Right kidney (tissue), 1 donor: ENCODE measurements at regions not wholly inside any gene's neighbourhood (a gene's known extent, or its start where the extent isn't known, plus 50 kb on each side); places are given as distances from the start of the nearest gene placed in this dataset.
"Not testable (repeated sequence)": the region's sequence is repeated elsewhere in the genome, so short reads cannot be mapped to it uniquely, and the experiment has no call there.

Experiments
- DNase-seq: peaks from one replicate; pipeline ENCODE4 v3.0.0-alpha.2; 2016

DNA sequence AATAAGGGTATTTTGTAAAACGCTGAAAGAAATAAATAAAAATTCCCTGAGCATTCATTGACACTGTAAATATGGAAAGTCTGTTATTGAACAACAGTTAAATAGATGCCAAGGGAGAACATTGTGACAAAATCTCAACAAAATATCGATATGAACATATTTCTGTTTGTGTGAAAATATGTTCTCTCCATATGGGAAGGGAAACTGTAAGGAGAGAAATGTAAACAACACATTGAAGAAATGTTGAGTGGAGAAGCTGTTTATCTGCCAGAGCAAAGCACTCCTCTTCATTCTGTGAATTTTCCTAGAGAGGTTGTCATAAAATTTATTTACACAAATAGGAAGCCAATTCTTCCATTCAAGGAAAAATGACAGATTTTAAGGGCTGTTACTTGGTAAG lies 57.1 kb upstream of the EOMES start:
- no peak for DNase-seq

DNA sequence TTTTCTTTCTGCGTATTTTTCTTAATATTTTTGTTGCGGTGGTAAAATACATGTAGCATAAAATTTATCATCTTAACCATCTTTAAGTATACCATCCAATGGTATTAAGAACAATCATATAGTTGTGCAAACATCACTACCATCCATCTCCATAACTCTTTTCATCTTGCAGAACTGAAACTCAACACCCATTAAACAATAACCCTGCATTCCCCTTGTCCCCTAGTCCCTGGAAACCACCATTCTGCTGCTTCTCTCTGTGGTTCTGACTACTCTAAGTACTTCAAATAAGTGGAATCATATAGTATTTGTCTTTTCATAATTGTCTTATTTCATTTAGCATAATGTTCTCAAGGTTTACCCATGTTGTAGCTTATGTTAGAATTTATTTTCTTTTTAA lies 67.3 kb upstream of the EOMES start:
- DNase-seq: no peak

DNA sequence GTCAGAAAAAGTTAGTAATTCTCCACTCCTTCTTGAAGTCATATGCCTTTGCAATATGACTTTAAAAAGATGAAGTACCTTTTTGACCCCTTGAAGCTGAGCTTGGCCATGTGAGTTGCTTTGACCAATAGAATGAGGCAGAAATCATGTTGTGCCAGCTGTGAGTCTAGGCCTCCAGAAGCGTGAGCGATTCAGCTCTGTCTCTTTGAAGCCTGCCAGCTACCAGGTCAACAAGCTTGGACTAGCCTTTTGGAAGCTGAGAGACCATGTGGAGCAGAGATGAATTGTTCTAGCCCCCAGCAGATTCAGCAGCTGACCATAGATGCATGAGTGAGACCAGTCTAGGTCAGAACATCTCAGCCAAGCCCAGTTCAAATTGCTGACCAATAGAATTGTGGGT lies 69.8 kb upstream of the EOMES start:
- no peak for DNase-seq

DNA sequence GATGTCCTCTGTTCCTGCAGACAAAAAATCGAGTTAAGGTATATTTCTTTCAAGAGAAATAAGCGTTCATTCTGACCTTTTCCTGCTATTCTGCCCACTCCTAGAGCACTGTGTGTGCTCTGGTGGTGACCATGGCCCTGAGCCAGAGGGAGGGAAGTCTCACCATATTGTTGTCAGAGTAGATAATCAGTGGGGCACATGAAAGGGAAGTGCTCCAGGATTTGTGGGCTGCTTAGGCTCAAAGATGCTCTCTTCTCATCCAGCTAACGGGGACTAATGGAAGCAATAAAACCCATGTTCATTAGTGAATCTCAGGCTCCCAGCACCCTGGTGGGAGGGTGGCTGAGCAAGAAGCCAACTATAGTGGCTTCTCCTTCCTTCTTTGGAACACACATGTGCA lies 70.7 kb upstream of the EOMES start:
- DNase-seq: no peak

DNA sequence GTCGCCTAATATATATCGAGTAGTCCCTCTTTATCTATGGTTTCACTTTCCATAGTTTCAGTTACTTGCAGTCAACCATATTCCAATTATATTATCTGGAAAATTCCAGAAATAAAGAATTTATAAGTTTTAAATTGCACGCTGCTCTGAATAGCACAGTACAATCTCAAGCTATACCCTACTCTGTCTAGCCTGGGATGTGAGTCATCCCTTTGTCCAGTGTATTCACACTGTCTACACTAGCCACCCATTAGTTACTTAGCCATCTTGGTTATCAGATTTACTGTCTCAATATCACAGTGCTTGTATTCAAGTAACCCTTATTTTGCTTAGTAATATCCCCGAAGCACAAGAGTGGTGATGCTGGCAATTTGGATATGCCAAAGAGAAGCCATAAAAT lies 72.1 kb upstream of the EOMES start:
- DNase-seq: no peak

DNA sequence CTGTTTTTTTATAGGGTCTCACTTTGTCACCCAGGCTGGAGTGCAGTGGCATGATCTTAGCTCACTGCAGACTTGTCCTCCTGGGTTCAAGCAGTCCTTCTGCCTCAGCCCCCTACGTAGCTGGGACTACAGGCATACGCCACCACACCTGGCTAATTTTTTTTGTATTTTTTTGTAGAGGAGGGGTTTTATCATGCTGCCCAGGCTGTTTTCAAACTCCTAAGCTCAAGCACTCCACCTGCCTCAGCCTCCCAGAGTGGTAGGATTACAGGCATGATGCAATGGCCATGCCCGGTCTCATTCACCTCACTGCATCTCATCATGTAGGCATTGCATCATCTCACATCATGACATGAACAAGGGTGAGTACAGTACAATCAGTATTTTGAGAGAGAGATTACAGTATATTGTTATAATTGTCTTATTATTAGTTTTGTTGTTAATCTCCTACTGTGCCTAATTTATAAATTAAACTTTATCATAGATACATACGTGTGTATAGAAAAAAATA lies 74.3 kb upstream of the EOMES start:
- no peak for DNase-seq

DNA sequence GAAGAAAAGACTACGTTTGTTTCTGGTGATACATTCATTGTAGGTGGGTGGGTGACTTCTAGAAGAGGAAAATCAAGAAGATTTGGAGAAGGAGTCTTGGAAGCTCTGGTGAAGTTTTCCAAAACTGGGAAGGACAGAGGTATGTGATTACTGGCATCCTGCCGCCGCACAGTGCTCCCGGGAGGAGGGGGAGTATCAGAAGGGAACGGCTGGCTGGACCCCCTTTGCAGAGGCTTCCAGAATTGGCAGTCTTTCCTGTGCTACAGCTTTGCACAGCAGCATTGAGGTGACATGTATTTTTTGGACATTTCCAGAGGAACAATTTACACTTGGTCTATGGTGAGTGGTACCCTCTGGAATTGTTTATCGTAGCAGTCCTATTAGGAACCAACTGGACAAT lies 75.7 kb upstream of the EOMES start:
- no peak for DNase-seq

DNA sequence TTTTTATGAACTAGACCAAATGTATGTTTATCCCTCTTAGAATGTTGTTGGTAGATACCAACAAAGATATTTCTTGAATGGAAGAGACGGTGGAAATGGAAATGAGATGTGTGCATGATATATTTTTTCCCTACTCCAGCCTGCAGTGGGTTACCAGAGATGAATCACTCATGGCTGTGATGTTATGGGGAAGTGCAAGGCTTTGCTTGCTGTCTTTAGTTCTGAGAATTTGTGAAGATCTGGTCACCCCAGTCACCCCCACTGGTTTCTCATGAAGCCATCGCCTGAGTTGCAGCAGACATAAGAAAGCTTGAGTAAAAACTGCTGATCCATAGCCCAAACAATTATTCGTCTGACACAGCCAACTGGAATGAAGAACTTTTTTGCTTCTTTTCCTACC lies 78.1 kb upstream of the EOMES start:
- no peak for DNase-seq

DNA sequence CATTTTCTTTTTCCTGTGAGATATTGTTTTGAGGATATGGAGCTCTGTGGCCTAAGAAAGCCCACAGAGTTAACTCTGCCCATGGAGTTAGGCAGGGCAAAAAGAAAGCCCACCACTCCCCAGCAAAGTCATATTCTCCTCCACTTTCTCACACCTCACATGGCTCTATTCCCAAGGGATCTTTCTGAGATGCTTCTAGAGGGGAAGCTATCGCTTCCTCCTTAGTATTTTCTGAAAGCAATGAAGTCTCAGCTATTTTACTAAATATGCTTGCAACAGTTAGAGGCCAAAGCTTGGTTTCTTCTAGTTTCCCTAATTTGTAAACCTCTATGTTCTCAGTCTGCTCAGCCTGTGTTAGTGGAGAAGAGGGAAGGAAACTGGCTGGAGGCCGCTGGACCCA lies 80.3 kb upstream of the EOMES start:
- no peak for DNase-seq

DNA sequence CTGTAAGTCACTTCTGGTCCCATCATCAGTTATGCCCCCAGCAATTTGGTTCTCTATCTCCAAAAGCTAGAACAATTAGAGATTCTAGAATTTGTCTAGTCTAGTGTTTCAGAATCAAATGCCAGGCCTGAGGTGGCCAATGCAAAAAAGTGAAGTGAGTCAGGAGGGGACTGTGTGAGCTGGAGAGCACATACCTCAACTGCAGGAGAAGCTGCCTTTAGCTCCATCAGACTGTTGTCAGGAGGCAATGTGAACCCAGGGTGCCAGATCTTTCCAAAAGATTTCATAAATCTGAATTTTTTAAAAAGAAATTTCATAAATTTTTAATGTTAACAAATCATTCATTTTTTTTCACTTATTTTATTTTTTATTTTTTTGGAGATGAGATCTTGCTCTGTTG lies 80.7 kb upstream of the EOMES start:
- no peak for DNase-seq

DNA sequence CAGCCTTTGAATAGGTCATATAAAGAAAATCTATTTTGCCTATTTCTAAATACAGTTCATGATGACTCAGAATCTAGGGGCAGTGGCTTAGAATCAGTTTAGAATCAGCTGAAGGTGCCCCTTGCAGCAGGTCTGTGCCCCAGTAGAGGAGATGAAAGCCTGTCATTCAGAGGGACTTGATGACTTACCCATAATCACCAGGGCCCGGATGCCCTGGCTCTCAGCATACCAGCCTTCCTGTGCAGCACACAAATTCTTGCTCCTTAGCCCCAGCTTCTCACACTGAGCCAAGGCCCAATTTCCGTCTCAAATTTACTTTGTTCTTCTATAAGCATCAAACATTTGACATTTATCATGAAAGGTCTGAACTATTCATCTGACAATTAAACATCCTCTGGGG lies 83.2 kb upstream of the EOMES start:
- no peak for DNase-seq

DNA sequence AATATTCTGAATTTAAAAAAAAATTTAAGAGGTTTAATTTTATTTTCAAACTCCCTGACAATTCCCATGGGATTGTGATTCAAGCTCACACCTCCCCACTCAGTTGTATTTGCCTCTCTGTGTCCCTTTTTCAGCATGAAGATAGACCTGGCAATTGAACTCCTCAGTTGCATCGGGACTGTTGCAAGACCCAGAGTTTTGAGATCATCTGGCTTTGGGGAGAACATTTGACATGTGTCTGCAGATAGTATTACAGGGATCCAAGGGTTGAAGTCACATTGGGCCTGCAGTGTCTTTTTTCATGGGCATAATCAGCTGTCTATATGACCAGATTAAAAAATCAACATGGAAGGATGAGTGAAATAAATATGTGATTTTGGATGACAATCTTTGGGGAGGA lies 91.1 kb upstream of the EOMES start:
- no peak for DNase-seq

DNA sequence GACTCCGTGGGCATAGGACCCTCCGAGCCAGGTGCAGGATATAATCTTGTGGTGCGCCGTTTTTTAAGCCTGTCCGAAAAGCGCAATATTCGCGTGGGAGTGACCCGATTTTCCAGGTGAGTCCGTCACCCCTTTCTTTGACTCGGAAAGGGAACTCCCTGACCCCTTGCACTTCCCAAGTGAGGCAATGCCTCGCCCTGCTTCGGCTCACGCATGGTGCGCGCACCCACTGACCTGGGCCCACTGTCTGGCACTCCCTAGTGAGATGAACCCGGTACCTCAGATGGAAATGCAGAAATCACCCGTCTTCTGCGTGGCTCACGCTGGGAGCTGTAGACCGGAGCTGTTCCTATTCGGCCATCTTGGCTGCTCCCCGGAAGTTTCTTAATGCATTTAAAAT lies 99.5 kb upstream of the EOMES start:
- not testable (repeated sequence) for DNase-seq

DNA sequence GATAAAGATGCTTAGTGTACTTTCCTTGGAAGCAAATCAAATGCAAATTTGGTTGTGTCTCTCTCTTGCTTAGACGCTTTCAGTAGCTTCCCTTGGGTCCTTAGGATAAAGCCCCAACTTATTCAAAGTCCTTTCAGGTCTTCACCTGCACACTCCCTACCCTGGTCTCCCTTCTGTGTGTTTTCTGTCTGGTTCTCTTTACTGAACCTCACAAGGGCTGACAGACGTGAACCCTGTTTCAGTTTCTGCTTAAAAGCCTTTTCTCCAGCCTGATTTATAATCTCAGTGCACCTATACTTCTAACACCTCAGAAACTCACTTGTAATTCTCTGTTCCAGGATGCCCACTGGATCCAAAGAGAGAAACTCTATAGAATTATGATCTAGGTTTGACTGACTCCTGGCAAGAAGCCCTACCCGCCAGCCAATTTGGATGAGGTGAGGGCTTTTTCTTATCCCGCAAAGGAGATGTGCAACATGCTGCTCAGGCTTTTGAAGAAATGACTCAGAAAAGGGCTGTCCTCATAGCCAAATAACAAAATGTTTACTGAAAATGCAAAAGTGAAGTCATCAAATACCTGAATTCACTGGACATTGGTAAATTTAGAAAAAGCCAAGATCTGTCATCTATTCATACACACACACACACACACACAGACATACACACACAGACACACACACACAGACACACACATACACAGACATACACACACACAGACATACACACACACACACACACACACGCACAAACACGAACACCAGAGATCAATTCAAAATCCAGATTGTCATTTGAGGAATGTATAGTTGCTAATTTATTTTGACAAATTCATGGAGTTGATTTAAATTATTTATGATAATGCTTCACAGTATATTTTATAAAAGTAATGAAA lies 102.4 kb upstream of the EOMES start:
- DNase-seq: no peak

DNA sequence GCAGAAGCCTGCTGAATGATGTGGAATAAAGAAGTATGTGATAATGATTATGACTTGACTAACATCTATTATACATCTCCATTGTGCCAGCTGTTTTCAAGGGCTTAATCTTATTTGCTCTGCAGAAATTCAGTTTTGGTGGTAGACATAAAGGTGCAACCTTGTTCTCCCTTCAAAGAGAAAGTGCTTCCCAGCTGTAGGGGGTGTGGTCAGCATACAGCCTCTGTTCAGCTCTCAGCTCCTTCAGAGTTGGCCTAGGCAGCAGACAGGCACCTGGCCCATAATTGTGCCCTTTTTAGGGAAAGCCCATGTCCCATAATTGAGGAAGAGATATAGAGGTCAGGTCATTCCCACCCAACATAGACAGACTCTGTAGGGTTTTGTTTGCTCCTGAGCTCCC lies 104.3 kb upstream of the EOMES start:
- no peak for DNase-seq

DNA sequence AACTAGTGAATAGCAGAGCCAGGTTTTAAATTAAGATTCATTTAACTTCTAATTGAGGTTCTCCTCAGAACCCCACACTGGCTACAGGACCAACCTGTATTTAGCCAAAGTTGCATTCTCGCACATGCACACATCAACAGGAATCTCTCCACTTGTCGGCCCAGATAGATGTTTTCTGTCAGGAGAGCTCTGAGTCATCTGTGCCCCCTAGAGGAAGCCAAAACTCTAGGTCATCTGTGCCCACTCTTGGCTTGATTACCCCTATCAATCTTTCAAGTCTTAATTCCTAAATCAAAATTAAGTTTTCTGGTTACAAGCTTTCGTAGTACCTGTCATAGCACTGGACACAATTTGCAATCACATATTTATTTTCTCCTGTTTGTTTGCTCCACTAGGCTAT lies 104.9 kb upstream of the EOMES start:
- DNase-seq: no peak

DNA sequence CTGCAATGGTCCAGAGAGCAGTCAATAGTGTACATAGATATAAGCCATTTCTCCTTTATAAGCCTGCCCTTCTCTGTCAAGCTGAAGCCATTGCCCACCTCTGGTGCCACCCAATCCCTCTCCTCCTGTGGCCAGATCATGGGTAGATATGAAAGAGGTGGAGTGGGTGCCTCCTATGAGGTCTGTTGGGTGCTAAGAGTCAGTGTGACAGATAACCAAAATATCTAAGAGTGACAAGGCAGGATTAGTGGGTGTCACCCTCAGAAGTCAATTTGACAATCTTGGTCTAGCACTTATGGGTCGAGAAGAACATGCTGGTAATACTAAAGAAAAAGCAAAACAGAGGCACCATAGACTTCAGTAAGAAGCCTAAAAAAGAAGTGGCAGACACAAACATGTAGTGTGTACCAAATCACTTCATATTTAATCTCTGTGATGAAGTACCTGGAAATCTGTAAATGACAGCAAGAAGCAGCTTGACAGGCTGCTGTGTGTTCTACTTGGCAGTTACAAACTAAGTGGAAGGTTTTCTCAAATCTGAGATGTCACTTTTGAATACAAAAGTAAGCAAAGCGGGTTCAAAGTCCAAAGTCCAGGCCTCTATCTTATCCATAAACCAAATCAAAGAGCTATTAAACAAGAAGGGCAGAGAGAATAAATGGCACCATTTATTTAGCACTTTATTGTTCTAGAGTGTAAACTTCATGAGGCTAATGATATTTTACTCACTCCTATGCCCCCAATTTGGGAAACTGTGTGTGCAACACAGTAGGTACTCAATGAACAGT lies 118.9 kb upstream of the EOMES start:
- DNase-seq: no peak

DNA sequence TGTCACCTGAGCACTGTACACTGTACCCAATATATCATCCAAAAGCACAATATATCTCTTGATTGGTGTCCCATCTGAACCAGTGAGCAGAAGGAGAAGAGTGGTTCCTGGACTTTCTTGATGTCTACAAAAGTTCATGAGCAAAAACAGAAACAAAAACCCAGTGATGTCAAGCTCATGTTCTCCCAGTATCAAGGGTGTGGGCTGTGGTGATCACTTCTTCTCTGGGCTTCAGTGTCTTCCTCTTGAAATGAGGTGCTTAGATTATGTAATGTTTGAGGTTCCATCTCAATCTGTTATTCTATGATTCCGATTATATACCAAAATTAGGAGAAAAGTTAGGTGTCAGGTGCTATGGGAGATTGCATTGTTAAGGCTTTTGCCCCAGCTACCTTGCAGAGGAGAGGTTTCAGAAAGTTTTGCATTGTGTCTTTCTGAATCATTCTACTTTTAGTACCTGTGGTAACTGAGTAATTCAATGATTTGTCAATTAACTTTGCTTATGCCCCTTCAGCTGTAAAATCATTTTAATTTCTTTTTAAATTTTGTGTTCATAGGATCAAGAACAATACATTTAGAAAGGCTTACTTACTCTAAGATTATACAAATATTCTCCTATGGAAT lies 122.0 kb upstream of the EOMES start:
- DNase-seq: no peak

DNA sequence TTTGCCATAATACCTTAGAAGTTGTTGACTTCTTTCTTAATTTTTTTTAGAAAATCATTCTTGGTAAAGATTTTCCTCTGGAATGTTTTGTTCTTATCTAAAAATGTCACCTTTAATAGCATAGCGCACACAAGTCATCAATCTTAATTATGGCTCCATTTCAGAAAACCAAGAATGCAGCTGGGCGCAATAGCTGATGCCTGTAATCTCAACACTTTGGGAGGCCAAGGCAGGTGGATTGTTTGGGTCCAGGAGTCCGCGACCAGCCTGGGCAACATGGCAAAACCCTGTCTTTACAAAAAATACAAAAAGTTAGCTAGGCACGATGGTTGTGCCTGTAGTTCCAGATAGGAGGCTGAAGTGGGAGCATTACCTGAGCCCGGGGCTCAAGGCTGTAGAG lies 125.6 kb upstream of the EOMES start:
- DNase-seq: no peak

DNA sequence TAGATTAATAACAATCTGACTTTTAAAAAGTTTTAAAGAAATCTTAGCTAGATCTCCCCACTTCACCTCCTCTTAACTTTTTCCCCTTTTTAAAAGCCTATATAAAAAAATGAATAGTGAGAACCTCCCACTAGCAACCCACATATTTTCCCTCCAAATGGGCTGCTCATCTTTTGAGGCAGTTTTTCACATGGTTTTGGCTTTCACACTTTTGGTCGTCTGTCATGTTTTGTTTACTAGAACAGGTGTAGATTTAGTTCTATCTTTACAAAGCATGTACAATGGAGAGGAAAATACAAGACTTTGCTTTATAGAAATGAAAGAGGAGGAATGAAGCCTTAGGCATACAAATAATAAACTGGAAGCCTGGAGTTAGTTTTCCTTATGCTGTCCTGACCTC lies 126.7 kb upstream of the EOMES start:
- no peak for DNase-seq

DNA sequence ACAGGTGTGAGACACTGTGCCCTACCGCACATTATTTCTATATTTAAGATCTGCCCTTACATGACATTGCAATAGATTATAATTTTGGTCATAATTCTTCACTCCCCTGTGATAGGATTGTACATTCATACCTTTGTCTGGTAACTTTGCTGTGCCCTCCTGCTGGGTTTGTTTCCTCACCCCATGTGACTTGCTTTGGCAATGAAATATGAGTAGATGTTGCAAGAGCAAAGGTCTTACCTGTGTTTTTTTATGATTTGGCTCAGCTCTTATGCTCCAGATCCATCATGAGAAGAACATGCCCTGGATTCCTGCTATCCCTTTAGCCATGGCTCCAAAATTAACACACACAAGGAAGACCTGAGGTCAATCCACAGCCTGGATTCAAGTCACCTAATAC lies 137.7 kb upstream of the EOMES start:
- DNase-seq: no peak

DNA sequence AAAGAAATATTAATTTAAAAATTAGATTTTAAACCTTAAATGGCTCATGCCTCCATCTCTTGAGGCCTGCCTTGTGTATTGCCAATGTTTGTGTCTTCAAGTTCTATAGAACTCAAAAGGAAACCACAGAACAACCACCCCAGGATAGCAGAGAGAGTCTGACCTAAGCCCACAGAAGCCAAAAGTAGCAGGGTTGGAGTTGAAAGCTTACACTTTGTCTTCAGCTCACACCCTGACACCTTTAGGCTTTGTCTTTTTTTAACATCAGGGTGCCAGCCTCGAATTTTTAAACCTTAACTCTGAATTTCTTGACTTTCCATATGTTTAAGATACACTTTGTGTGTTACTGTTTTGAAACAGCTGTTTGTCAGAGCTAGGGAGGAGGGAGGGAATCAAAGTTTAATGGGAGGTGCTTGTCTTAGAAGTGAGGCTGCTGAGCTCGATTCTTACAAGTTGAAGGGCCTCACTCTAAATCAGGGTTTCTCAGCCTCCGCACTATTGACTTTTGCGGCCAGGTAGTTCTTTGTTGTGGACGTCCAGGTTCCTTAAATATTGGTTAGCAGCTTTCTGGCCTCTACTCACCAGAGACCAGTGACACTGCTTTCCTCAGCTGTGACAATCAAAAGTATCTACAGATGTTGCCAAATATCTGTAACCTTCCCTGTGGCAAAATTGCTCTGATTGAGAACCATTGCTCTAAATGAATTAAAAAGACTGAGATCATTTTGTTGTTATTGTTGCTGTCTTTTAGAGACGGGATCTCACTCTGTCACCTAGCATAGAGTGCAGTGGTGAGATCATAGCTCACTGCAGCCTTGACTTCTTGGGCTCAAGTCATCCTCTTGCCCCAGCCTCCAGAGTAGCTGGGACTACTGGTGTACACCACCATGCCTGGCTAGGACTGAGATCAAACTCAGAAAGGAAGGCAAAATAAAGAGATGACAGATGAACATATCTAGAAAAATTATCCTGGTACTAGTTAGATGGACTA lies 139.2 kb upstream of the EOMES start:
- DNase-seq: no peak
